HG02852 (cell line): ENCODE measurements at regions not wholly inside any gene's neighbourhood (a gene's known extent, or its start where the extent isn't known, plus 50 kb on each side); places are given as distances from the start of the nearest gene placed in this dataset.
"Not testable (repeated sequence)": the region's sequence is repeated elsewhere in the genome, so short reads cannot be mapped to it uniquely, and the experiment has no call there.

Experiments
- ATAC-seq: cut with Tn5 transposase; IDR thresholded peaks from one replicate; pipeline ENCODE4 v1.9.1; 2021; ENCODE audit warnings: mild to moderate bottlenecking, moderate library complexity; ENCODE audit not compliant: unreplicated experiment

- no peak for ATAC-seq
These were observed 372.8 kb upstream of the PKN2 start for GRCh38 chr1:88311265-88311664.

DNA sequence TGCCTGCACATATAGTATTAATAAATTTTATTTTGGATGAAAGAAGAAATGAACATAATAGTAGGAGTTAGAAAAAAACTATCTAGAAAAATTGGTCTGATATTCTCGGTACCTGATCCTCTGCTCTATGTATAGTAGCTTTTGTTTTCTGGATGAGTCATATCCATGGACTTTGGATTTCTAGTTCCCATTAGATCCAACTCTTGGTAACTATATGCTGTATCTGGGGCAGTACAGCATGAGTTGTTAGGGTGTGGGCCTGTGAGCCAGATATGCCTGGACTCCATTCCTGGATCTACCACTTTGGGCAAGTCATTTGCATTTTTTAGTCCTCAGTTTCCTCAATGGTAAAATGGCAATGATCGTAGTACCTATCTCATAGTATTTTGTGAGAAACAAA is 372.2 kb upstream of the PKN2 start:
- no peak for ATAC-seq

DNA sequence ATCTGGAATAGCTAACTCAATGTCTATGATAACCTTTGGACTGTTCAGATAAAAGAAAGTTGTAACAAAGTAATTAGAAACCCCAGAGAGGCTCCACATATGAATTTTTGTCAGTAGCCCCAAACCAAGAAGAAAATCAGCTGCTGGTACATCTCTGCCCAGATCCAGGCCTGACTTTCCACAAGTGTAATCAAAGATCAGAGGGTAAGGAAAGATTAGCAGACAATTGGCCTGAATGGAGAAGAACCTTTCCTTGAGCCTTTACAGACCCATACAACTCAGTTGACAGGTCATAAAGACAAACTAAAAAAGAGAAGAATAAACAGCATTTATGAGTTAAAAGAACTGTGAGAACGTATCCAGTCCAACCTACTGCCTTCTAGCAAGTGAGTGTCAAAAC is 366.7 kb upstream of the PKN2 start:
- no peak for ATAC-seq

- ATAC-seq: no peak
These were observed 365.3 kb upstream of the PKN2 start for GRCh38 chr1:88318740-88319139.

- ATAC-seq: no peak
These were observed 363.8 kb upstream of the PKN2 start for GRCh38 chr1:88320291-88320690.

DNA sequence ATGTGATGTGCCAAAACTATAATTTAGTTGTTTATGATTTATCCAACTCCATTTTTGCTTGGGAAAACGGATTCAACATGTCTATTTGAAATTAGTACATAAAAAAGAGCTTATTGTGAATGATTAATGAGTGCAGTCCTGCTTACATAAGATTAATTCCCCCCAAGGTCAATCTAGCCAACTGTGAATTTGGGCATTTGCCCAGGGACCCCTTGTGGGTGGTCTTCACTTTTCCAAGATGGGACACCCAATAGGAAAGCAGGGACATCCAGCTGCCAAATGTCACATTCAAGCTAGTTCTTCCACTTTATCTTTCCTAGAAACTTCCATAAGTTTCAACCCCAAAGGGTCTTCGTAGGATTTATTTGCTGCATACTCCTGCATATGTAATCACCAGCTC is 362.4 kb upstream of the PKN2 start:
- no peak for ATAC-seq

GRCh38 chr1:88324899-88325298 is 359.2 kb upstream of the PKN2 start:
- ATAC-seq: no peak

DNA sequence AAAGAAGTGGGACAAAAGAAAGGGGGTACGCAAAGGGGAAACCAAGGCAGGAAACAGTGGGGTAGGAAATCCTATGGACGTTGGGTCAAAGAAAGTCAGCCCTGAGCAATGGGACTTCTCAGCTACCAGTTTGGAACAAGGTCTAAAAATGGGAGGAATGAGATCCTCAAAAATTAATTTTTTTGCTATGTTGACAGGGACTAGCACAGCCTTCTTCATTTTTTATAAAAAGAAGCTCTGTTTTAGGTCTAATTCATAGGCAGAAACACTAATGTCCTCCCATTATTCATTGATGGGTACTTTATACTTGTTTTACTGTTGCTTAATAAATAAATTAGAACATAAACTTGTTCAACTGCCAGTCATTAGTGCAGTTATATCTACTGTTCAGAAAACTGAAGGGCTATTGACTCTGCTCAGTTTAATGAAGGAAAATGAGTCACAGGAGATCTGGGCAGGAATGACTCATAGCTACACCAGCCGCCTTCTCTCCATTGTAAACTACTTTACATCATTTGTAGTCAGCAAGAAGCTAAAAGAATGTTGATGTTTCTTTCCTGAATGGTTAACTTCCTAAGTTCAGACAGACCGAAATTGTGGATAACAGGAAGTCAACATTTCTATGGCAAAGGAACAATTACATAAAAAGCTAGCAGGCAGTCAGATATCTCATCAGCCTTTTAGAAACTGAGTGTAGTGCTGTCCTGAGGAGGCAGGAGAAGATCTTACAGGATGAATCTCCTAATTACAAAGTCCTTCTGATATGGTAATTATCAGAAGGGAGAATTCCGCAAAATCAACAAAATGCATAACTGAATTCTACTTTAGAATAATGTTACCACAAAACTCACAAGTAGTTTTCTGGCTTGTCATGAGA is 356.4 kb upstream of the PKN2 start:
- ATAC-seq: no peak

- no peak for ATAC-seq
These were observed 353.9 kb upstream of the PKN2 start for GRCh38 chr1:88330201-88330600.

- no peak for ATAC-seq
These were observed 350.9 kb upstream of the PKN2 start for GRCh38 chr1:88333086-88333695.

GRCh38 chr1:88341447-88341846 is 342.6 kb upstream of the PKN2 start:
- ATAC-seq: no peak

DNA sequence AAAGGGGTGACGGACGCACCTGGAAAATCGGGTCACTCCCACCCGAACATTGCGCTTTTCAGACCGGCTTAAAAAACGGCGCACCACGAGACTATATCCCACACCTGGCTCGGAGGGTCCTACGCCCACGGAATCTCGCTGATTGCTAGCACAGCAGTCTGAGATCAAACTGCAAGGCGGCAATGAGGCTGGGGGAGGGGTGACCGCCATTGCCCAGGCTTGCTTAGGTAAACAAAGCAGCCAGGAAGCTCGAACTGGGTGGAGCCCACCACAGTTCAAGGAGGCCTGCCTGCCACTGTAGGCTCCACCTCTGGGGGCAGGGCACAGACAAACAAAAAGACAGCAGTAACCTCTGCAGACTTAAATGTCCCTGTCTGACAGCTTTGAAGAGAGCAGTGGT is 342.0 kb upstream of the PKN2 start:
- ATAC-seq: not testable (repeated sequence)

- ATAC-seq: no peak
These were observed 333.4 kb upstream of the PKN2 start for GRCh38 chr1:88350648-88351047.

DNA sequence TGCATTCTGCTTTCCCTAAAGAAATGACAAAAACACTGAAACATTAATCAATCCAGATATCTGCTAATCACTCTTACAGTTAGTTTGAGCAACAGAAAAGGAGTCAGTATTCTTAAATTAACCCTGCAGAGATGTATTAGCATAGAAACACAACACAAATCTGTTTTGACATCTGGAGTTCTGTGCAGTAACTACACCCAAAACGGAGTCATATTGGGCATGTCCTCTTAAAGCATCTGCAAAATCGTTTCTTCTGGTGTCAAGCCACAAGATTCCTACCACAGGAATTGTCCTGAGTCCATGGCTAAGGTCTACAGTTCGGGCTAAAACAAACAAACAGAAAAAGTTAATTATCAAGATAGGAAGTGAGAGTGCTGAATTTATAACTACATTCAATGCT is 332.1 kb upstream of the PKN2 start:
- no peak for ATAC-seq

GRCh38 chr1:88354256-88354655 is 329.8 kb upstream of the PKN2 start:
- no peak for ATAC-seq

DNA sequence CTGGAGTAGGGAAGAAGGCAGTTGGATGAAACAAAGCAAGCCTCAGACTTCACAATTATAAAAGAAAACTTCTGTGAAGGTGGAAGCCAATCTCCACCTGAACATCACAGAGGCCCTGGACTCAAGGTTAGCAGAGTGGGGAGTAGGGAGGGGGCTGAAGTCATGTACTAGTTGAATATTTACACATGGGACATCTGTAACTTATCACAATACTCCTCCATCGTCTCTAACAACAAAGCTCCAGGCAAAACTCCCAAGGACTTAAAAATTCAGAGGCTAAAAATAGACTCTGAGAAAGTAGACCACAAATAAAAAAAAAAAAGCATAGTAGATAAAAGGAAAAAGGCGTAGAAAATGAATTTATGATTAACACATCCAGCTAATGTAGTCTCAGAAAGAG is 326.3 kb upstream of the PKN2 start:
- ATAC-seq: no peak

DNA sequence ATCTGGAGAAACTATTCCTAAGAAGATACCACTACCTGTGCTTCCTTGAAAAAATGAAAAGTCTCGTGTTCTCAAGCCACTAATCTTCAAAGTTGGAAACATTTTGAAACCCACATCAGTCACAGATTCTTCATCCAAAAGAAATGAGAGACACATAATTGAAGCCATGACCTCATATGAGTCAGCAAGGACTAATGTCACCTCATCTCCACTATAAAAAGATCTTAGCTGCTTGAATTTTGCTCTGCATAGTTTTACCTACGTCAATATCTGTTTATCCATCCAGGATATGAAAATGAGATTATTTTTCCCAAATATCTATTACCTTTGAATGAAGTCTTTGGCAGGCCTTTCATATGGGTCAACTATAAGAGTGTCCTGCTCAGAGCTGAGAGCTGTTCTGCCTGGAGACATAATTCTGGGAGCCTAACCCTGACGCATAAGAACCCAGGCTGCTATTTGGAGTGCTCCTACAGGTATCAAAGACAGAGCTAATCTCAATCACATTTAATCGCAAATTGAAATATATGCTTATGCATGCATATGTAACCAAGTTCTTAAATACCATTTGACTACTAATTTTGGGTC is 312.5 kb upstream of the PKN2 start:
- no peak for ATAC-seq

DNA sequence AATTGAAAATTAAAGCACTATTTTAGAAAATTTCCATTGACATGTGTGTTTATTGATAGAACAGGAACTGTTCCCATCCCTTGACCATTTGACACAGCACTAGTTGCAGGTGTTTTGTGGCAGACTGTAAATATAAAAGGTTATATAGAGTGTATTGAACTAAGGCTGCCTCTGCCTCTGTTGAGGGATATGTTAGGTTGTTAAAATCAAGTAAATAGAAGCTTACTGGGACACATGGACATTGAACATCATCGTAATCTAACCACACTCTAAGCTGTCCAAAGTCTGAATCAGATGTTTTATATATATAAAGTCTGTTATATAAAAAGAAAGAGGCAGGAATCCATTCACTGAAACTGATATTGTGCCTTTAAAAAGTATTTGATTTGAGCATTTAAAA is 308.1 kb upstream of the PKN2 start:
- no peak for ATAC-seq

GRCh38 chr1:88376421-88376820 is 307.7 kb upstream of the PKN2 start:
- no peak for ATAC-seq

- ATAC-seq: no peak
These were observed 305.5 kb upstream of the PKN2 start for GRCh38 chr1:88378560-88378959.

GRCh38 chr1:88394958-88395357 is 289.1 kb upstream of the PKN2 start:
- ATAC-seq: no peak

DNA sequence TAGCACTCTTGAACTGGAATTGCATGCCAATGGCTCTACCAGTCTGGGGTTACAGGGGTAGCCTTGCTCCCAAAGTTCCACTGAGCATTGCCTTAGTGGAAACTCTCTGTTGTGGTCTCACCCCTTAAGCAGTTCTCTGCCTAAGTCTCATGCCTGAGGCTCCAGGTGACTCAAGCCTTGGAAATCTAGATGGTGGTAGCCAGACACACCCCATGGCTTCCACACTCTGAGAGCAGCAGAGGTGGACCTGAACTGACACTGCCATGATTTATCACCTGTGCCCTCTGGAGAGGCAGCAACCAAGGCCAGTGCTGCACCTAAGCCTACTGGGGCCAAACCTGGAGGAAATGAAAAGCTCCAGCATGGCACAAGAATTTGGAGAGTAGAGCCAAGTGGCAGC is 285.7 kb upstream of the PKN2 start:
- no peak for ATAC-seq
